ENCODE measurements at regions not wholly inside any gene's neighbourhood (a gene's known extent, or its start where the extent isn't known, plus 50 kb on each side); places are given as distances from the start of the nearest gene placed in this dataset.

DNA sequence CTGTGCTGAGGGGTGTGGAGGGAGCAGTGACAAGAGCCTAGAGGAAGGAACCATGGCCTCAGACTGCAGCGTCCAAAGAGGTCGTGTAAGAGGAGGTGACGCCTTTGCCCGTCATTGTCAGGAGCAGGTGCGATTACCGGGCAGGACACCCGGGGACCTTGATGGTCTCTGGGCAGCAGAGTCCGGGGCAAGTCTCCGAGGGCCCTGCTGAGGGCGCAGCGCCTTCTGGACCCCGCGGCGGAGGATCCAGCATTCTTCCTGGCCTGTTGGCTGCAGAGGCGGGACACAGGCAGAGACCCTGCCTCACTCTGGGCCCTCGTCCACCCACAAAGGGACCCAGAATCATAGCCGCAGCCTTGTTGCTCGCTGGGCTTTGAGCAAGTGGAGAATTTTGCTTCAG, 1168.8 kb downstream of the BRD1 start:
- TF ChIP-seq EZH2 (IDR thresholded peaks at IDR 0.05; ENCODE audit: low read depth, unreplicated experiment) (no peak), JUNB (IDR thresholded peaks at IDR 0.05; ENCODE audit: unreplicated experiment) (no peak), EZH2phosphoT487 (IDR thresholded peaks at IDR 0.05; ENCODE audit: unreplicated experiment) (no peak), POLR2AphosphoS5 (IDR thresholded peaks at IDR 0.05; ENCODE audit: low read depth) (no peak), STAT1 (IDR thresholded peaks at IDR 0.05; ENCODE audit: unreplicated experiment) (no peak), CREB1 (CRISPR knock-in tag; IDR thresholded peaks at IDR 0.05; ENCODE audit: low read depth) (no peak), ZNF331 (CRISPR knock-in tag; IDR thresholded peaks at IDR 0.05; ENCODE audit: low read depth) (no peak)
- TF ChIP-seq, protein P1, sequence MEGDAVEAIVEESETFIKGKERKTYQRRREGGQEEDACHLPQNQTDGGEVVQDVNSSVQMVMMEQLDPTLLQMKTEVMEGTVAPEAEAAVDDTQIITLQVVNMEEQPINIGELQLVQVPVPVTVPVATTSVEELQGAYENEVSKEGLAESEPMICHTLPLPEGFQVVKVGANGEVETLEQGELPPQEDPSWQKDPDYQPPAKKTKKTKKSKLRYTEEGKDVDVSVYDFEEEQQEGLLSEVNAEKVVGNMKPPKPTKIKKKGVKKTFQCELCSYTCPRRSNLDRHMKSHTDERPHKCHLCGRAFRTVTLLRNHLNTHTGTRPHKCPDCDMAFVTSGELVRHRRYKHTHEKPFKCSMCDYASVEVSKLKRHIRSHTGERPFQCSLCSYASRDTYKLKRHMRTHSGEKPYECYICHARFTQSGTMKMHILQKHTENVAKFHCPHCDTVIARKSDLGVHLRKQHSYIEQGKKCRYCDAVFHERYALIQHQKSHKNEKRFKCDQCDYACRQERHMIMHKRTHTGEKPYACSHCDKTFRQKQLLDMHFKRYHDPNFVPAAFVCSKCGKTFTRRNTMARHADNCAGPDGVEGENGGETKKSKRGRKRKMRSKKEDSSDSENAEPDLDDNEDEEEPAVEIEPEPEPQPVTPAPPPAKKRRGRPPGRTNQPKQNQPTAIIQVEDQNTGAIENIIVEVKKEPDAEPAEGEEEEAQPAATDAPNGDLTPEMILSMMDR (conservative IDR thresholded peaks at IDR 0.05; ENCODE audit: low read depth in 2 of 2): no peak
- TF ChIP-seq, protein P2, sequence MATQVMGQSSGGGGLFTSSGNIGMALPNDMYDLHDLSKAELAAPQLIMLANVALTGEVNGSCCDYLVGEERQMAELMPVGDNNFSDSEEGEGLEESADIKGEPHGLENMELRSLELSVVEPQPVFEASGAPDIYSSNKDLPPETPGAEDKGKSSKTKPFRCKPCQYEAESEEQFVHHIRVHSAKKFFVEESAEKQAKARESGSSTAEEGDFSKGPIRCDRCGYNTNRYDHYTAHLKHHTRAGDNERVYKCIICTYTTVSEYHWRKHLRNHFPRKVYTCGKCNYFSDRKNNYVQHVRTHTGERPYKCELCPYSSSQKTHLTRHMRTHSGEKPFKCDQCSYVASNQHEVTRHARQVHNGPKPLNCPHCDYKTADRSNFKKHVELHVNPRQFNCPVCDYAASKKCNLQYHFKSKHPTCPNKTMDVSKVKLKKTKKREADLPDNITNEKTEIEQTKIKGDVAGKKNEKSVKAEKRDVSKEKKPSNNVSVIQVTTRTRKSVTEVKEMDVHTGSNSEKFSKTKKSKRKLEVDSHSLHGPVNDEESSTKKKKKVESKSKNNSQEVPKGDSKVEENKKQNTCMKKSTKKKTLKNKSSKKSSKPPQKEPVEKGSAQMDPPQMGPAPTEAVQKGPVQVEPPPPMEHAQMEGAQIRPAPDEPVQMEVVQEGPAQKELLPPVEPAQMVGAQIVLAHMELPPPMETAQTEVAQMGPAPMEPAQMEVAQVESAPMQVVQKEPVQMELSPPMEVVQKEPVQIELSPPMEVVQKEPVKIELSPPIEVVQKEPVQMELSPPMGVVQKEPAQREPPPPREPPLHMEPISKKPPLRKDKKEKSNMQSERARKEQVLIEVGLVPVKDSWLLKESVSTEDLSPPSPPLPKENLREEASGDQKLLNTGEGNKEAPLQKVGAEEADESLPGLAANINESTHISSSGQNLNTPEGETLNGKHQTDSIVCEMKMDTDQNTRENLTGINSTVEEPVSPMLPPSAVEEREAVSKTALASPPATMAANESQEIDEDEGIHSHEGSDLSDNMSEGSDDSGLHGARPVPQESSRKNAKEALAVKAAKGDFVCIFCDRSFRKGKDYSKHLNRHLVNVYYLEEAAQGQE (IDR thresholded peaks at IDR 0.05; ENCODE audit: unreplicated experiment): no peak

Data from GM23338 (cell line).